Esophagus muscularis mucosa (tissue), 4 donors: ENCODE measurements at regions not wholly inside any gene's neighbourhood (a gene's known extent, or its start where the extent isn't known, plus 50 kb on each side); places are given as distances from the start of the nearest gene placed in this dataset.

Source experiments
- EP300 ChIP-seq: sonication (generic); formaldehyde crosslinking; IDR thresholded peaks from one replicate; pipeline ENCODE4 v1.6.1; 2017; ENCODE audit warnings: antibody characterized with exemption
- POLR2A ChIP-seq: fragments of 450-650 bp; IDR thresholded peaks from one replicate; pipeline ENCODE4 v1.6.1; 2017; ENCODE audit warnings: antibody characterized with exemption, moderate library complexity, mild to moderate bottlenecking, low read depth
- POLR2AphosphoS5 ChIP-seq, 2 donors: sonication (generic); formaldehyde crosslinking; IDR thresholded peaks; one replicate each; pipeline ENCODE4 v1.6.1; 2017; ENCODE audit warnings: antibody characterized with exemption in 2 of 2
- TF ChIP-seq, protein P1 (sequence below), 3 experiments: fragments of 200-600 bp in 2 of 3; fragments of 450-650 bp in 1 of 3; sonication (generic) in 2 of 3; IDR thresholded peaks; one replicate each; pipeline ENCODE4 v1.5.1; 2017 to 2019; ENCODE audit warnings: antibody characterized with exemption in 3 of 3, mild to moderate bottlenecking in 2 of 3, moderate library complexity in 1 of 3

DNA sequence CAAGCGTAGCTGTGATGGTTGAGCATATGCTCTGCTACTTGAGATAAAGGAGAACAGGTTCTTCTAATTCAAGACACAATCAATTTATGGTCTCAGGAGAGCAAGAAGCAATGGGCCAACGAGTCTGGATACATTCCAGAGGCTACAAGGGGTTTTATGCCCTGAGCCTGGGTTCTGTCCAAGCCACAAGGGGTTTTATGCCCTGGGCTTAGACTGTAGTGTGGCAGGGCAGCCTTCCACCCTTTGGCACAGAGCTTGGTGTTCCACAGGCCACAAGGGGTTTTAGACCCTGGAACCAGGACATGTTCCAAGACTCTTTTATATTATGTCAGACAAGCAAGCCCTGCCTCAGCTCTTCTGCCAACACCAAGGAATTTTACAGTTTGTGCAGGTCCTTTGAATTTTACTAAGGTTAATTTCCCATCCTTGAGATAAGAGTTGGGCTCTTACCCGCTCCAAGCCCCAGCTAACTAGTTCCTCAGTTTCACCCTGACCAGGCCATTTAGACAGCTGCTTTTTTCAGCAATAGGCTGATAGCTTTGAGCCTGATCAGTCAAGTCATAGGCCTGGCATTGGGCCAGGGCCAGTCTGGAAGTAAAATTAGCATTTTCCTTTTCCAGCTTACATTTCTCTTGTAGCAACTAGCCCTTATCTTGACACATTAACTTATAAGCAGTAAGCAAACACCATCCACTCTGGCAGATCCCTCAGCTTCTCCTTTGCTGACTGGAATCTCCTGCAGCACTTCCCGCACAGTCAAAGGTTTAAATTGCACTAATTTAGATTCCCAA, 95.0 kb downstream of the ZNF737 start:
- TF ChIP-seq POLR2A (no peak), POLR2AphosphoS5 (IDR thresholded peaks at IDR 0.05) (no peak), EP300 (no peak)
- TF ChIP-seq, protein P1, sequence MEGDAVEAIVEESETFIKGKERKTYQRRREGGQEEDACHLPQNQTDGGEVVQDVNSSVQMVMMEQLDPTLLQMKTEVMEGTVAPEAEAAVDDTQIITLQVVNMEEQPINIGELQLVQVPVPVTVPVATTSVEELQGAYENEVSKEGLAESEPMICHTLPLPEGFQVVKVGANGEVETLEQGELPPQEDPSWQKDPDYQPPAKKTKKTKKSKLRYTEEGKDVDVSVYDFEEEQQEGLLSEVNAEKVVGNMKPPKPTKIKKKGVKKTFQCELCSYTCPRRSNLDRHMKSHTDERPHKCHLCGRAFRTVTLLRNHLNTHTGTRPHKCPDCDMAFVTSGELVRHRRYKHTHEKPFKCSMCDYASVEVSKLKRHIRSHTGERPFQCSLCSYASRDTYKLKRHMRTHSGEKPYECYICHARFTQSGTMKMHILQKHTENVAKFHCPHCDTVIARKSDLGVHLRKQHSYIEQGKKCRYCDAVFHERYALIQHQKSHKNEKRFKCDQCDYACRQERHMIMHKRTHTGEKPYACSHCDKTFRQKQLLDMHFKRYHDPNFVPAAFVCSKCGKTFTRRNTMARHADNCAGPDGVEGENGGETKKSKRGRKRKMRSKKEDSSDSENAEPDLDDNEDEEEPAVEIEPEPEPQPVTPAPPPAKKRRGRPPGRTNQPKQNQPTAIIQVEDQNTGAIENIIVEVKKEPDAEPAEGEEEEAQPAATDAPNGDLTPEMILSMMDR (IDR thresholded peaks at IDR 0.05): no peak
